Adrenal gland (tissue), 9 donors: ENCODE measurements at regions not wholly inside any gene's neighbourhood (a gene's known extent, or its start where the extent isn't known, plus 50 kb on each side); places are given as distances from the start of the nearest gene placed in this dataset.

Source experiments
- DNase-seq, 7 donors: peaks; one replicate each; pipeline ENCODE4 v3.0.0-alpha.2; 2019 to 2020
- H3K27ac ChIP-seq, 5 donors: fragments of 200-600 bp; sonication (generic) in 4 of 5; 1 replicate in 3 of 5; 2 replicates in 2 of 5; pipeline versions ENCODE4 v1.5.1 to v1.8.0; 2016 to 2020; ENCODE audit warnings: mild to moderate bottlenecking in 1 of 5
- H3K27me3 ChIP-seq: fragments of 200-600 bp; 2 replicates; pipeline ENCODE4 v1.8.0; 2021
- H3K36me3 ChIP-seq, 2 donors: fragments of 200-600 bp; replicated peaks in 1 of 2; 1 replicate in 1 of 2; 2 replicates in 1 of 2; pipeline versions ENCODE4 v1.5.1 to v1.8.0; 2018 to 2022
- H3K4me1 ChIP-seq, 2 donors: fragments of 200-600 bp; replicated peaks in 1 of 2; 1 replicate in 1 of 2; 2 replicates in 1 of 2; pipeline versions ENCODE4 v1.5.1 to v1.8.0; 2018 to 2021
- H3K4me3 ChIP-seq, 4 donors: fragments of 200-600 bp; sonication (generic) in 3 of 4; one replicate each; pipeline ENCODE4 v1.5.1; 2016 to 2018
- H3K9me3 ChIP-seq, 3 donors: fragments of 200-600 bp; sonication (generic) in 1 of 3; replicated peaks in 1 of 3; 1 replicate in 2 of 3; 2 replicates in 1 of 3; pipeline versions ENCODE4 v1.5.1 to v1.8.0; 2016 to 2021
- POLR2A ChIP-seq, 2 donors: fragments of 450-650 bp; IDR thresholded peaks; one replicate each; pipeline ENCODE4 v1.6.1; 2017; ENCODE audit warnings: antibody characterized with exemption in 2 of 2, mild to moderate bottlenecking in 2 of 2, moderate library complexity in 1 of 2
- WGBS, 4 donors: extraction: QIAGEN DNeasy Blood & Tissue Kit in 2 of 4; methylation state at CpG; one replicate each; pipeline versions ENCODE4 v1.1.5 to v1.1.7; 2013 to 2017; 5-methylcytosine and 5-hydroxymethylcytosine counted together
- intact Hi-C, 2 donors: fragments of 100-400 bp; cut with DNase I; formaldehyde crosslinking; loops; one replicate each; pipeline versions ENCODE4 v1.14.1 to v1.15.0; 2022 to 2023
- TF ChIP-seq, protein P1 (sequence below), 6 experiments: fragments of 450-650 bp in 4 of 6; fragments of 200-600 bp in 2 of 6; sonication (generic) in 1 of 6; IDR thresholded peaks; 1 replicate in 5 of 6; 2 replicates in 1 of 6; pipeline versions ENCODE4 v1.5.1 to v1.8.0; 2016 to 2021; ENCODE audit warnings: antibody characterized with exemption in 6 of 6, mild to moderate bottlenecking in 2 of 6, moderate library complexity in 1 of 6
- donor health status: healthy with polysubstance abuse.
- donor health status: Bipolar disorder and iron deficiency.
- donor health status: DM: yes; HTN: yes; CAD: no.
- donor health status: DM: no; HTN: no; CAD: no.
- donor health status: DM: no; HTN: no; CAD: no.

DNA sequence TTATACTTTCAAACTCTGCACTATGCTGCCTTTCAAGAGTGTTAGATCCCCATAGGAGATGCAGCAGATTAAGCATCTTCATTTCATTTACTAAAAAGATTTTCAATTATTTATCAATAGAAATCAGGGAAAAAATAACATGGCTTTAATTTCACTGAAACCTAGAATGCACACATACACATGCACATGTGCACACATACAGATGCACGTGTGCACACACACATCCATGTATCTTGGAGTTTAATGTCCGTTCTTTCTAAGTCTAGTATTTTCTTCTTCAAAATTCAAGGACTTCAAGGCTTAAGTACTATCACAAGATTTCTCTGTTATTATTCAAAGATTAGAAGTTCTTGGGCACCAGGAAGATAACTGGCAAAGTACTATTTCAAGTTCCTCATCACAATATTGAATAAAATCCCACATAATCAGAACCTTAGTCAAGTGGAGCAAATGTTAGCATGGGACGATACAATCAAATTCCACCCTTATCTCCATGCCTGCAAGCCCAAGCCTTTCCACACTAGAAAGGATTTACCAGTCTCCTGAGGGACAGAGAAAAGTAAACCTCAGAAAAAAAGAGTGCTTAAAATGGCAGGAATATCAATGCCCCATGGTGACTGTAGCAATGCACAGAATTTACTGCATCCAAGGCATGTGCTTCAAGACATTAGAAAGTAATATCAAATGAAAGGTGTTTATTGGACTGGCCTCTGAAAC lies 494.4 kb downstream of the XPNPEP1 start:
- H3K36me3 ChIP-seq = no peaks in the 10 kb centered on the region
- TF ChIP-seq, protein P1, sequence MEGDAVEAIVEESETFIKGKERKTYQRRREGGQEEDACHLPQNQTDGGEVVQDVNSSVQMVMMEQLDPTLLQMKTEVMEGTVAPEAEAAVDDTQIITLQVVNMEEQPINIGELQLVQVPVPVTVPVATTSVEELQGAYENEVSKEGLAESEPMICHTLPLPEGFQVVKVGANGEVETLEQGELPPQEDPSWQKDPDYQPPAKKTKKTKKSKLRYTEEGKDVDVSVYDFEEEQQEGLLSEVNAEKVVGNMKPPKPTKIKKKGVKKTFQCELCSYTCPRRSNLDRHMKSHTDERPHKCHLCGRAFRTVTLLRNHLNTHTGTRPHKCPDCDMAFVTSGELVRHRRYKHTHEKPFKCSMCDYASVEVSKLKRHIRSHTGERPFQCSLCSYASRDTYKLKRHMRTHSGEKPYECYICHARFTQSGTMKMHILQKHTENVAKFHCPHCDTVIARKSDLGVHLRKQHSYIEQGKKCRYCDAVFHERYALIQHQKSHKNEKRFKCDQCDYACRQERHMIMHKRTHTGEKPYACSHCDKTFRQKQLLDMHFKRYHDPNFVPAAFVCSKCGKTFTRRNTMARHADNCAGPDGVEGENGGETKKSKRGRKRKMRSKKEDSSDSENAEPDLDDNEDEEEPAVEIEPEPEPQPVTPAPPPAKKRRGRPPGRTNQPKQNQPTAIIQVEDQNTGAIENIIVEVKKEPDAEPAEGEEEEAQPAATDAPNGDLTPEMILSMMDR (IDR thresholded peaks at IDR 0.05) = no peak
- TF ChIP-seq POLR2A (IDR thresholded peaks at IDR 0.05) = no peak
- no peaks in the 10 kb centered on the region for H3K27me3 ChIP-seq
- 59 to 66% (median 63%) methylated on average over 3 of the region's 3 CpGs for WGBS, 4 donors
- H3K4me3 ChIP-seq = no peak overlapping the region
- intact Hi-C loops = no loop called here
- H3K27ac ChIP-seq = no peak overlapping the region
- DNase-seq = no peak
- H3K4me1 ChIP-seq = no peaks in the 10 kb centered on the region
- H3K9me3 ChIP-seq = no peaks in the 10 kb centered on the region

DNA sequence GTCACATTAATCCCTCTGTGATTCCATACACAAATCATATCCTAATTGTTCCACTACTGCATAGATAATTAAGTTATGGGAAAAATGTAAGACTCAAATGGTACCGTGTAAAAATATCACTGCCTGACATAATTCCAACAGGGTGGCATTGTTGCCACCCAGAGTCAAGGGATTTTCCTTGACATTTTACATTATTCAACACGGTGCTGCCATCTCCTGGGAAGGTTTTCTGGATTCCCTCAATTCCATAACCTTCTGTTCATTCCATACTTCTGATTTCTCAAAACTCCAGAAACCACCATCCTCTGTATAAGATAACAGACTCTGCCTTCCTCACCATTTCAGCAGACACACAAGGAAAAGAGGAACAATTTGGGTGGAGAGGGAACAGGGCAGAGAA lies 495.9 kb downstream of the XPNPEP1 start:
- H3K27me3 ChIP-seq = no peaks in the 10 kb centered on the region
- intact Hi-C loops = no loop called here
- no peak for TF ChIP-seq POLR2A (IDR thresholded peaks at IDR 0.05)
- TF ChIP-seq, protein P1 (IDR thresholded peaks at IDR 0.05) = no peak
- no peaks in the 10 kb centered on the region for H3K36me3 ChIP-seq
- no peaks in the 10 kb centered on the region for H3K4me1 ChIP-seq
- H3K9me3 ChIP-seq = no peaks in the 10 kb centered on the region
- H3K4me3 ChIP-seq = no peak overlapping the region
- DNase-seq = no peak
- H3K27ac ChIP-seq = no peak overlapping the region
- WGBS, 4 donors = 44 to 51% (median 47%) methylated on average over 2 of the region's 2 CpGs

DNA sequence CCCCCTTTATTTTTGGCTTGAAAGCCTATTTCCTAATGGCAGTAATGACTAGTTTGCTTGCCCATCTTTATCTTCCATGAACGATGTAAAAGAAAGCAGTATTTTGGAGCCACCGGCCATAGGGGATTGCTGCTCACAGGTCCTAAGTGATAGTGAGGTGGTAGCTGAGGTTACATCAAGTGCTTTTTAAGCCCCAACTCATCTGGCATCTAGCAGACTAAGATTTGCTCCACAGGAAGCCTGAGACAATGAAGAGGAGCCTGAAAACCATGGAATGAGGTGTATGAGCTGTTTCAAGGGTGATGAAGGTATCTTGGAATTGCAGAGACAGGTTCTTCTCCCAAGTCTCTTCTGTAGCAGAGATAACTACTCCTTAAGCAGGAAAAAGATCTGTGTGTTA lies 496.3 kb downstream of the XPNPEP1 start:
- WGBS, 4 donors = 79 to 90% (median 84%) methylated on average over 2 of the region's 2 CpGs
- intact Hi-C loops = no loop called here
- H3K9me3 ChIP-seq = no peaks in the 10 kb centered on the region

DNA sequence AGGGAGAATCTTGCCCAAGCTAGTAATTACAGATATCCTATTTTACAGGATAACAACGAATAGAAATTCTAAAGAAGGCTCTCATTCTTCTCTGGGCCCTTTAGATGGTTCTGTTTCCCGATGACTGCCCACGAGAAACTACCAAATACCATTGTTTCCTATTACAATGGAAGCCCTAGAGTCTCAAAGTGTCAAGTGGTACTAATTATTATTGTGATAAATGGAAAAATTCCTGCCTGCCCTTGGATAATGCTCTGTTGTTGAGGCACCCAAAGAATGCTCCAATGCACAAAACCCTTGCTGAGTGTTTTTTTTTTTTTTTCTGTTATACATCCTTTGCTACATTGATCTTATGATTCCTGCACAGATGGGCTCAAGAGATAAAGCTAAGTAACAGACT lies 504.5 kb downstream of the XPNPEP1 start:
- 60 to 72% (median 62%) methylated on average over 3 of the region's 3 CpGs for WGBS, 4 donors
- Histone ChIP-seq H3K27ac (no peak overlapping the region), H3K36me3 (no peaks in the 10 kb centered on the region), H3K9me3 (no peaks in the 10 kb centered on the region), H3K27me3 (no peaks in the 10 kb centered on the region), H3K4me1 (no peaks in the 10 kb centered on the region), H3K4me3 (no peak overlapping the region)
- TF ChIP-seq, protein P1 (IDR thresholded peaks at IDR 0.05) = no peak
- no peak for TF ChIP-seq POLR2A (IDR thresholded peaks at IDR 0.05)
- no peak for DNase-seq
- intact Hi-C loops = no loop called here

More for the DNA sequence above, 496.3 kb downstream of the XPNPEP1 start:
- Histone ChIP-seq H3K36me3 (no peaks in the 10 kb centered on the region), H3K27ac (no peak overlapping the region), H3K27me3 (no peaks in the 10 kb centered on the region), H3K4me3 (no peak overlapping the region), H3K4me1 (no peaks in the 10 kb centered on the region)
- TF ChIP-seq POLR2A (IDR thresholded peaks at IDR 0.05) = no peak
- TF ChIP-seq, protein P1 (IDR thresholded peaks at IDR 0.05) = no peak
- DNase-seq = no peak
